ENCODE measurements at regions not wholly inside any gene's neighbourhood (a gene's known extent, or its start where the extent isn't known, plus 50 kb on each side); places are given as distances from the start of the nearest gene placed in this dataset.

- no peak for TF ChIP-seq CTCF (IDR thresholded peaks at IDR 0.05)
- no peak for TF ChIP-seq EZH2 (IDR thresholded peaks at IDR 0.05; ENCODE audit: borderline replicate concordance, insufficient read depth, low read depth, low read length, poor library complexity, severe bottlenecking)
These were observed 66.9 kb upstream of the FHIP2A start for GRCh38 chr10:114754445-114755320.
